ENCODE measurements at regions not wholly inside any gene's neighbourhood (a gene's known extent, or its start where the extent isn't known, plus 50 kb on each side); places are given as distances from the start of the nearest gene placed in this dataset.

- 0 out of 2 replicates have a peak, but pooled peaks cover 4% of the 10 kb centered on the region for H3K9me2 ChIP-seq (ENCODE audit: insufficient read depth)
- H3K4me1 ChIP-seq (ENCODE audit: insufficient read depth) = no peaks in the 10 kb centered on the region
- H3K79me2 ChIP-seq (replicated peaks; ENCODE audit: insufficient read depth) = no peaks in the 10 kb centered on the region
- no peaks in the 10 kb centered on the region for H3K36me3 ChIP-seq (ENCODE audit: insufficient read depth)
- DNase-seq (ENCODE audit: low spot score) (no peak), ATAC-seq (no peak)
- H4K20me1 ChIP-seq (replicated peaks; ENCODE audit: insufficient read depth) = no peaks in the 10 kb centered on the region
- no peak overlapping the region for H3K4me3 ChIP-seq
- Mint-ChIP-seq H3K27ac (no peak overlapping the region), H3K36me3 (ENCODE audit: low read depth) (no peaks in the 10 kb centered on the region), H3K4me3 (no peak overlapping the region), H3K9me3 (no peaks in the 10 kb centered on the region), H3K27me3 (ENCODE audit: insufficient read depth, low read depth, poor library complexity) (peaks cover 7% of the 10 kb centered on the region), H3K4me1 (peaks cover 9% of the 10 kb centered on the region; the same call in 2 of the 3 replicates)
- no peak overlapping the region for H3K4me2 ChIP-seq
- no peaks in the 10 kb centered on the region for H3K27me3 ChIP-seq (ENCODE audit: insufficient read depth)
- TF ChIP-seq, protein P1, sequence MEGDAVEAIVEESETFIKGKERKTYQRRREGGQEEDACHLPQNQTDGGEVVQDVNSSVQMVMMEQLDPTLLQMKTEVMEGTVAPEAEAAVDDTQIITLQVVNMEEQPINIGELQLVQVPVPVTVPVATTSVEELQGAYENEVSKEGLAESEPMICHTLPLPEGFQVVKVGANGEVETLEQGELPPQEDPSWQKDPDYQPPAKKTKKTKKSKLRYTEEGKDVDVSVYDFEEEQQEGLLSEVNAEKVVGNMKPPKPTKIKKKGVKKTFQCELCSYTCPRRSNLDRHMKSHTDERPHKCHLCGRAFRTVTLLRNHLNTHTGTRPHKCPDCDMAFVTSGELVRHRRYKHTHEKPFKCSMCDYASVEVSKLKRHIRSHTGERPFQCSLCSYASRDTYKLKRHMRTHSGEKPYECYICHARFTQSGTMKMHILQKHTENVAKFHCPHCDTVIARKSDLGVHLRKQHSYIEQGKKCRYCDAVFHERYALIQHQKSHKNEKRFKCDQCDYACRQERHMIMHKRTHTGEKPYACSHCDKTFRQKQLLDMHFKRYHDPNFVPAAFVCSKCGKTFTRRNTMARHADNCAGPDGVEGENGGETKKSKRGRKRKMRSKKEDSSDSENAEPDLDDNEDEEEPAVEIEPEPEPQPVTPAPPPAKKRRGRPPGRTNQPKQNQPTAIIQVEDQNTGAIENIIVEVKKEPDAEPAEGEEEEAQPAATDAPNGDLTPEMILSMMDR (conservative IDR thresholded peaks at IDR 0.05; ENCODE audit: low read depth in 2 of 2) = no peak
- TF ChIP-seq ZNF331 (CRISPR knock-in tag; IDR thresholded peaks at IDR 0.05; ENCODE audit: low read depth) = no peak
- no peak for TF ChIP-seq EZH2 (IDR thresholded peaks at IDR 0.05; ENCODE audit: low read depth, unreplicated experiment)
- no peak overlapping the region for H2AFZ ChIP-seq
- H3F3A ChIP-seq (replicated peaks; ENCODE audit: low read depth) = no peaks in the 10 kb centered on the region
- H3K27ac ChIP-seq (ENCODE audit: low read depth) = no peak overlapping the region
Measured at GRCh38 chr12:93108985-93109384, 179.9 kb upstream of the EEA1 start.

- H3F3A ChIP-seq (replicated peaks; ENCODE audit: low read depth) = no peaks in the 10 kb centered on the region
- no peaks in the 10 kb centered on the region for H3K36me3 ChIP-seq (ENCODE audit: insufficient read depth)
- H3K4me1 Mint-ChIP-seq = peaks cover 9% of the 10 kb centered on the region; the same call in 2 of the 3 replicates
- H4K20me1 ChIP-seq (replicated peaks; ENCODE audit: insufficient read depth) = no peaks in the 10 kb centered on the region
- H3K9me3 Mint-ChIP-seq = no peaks in the 10 kb centered on the region
- H3K27ac Mint-ChIP-seq = no peak overlapping the region
- no peaks in the 10 kb centered on the region for H3K27me3 ChIP-seq (ENCODE audit: insufficient read depth)
- no peak for ATAC-seq
- peaks cover 7% of the 10 kb centered on the region for H3K27me3 Mint-ChIP-seq (ENCODE audit: insufficient read depth, low read depth, poor library complexity)
- no peak overlapping the region for H3K4me3 ChIP-seq
- no peak overlapping the region for H3K4me2 ChIP-seq
- no peaks in the 10 kb centered on the region for H3K36me3 Mint-ChIP-seq (ENCODE audit: low read depth)
- H3K4me3 Mint-ChIP-seq = no peak overlapping the region
- H3K9me2 ChIP-seq (ENCODE audit: insufficient read depth) = 0 out of 2 replicates have a peak, but pooled peaks cover 4% of the 10 kb centered on the region
- no peaks in the 10 kb centered on the region for H3K79me2 ChIP-seq (replicated peaks; ENCODE audit: insufficient read depth)
- H3K4me1 ChIP-seq (ENCODE audit: insufficient read depth) = no peaks in the 10 kb centered on the region
- no peak overlapping the region for H3K27ac ChIP-seq (ENCODE audit: low read depth)
- no peak for DNase-seq (ENCODE audit: low spot score)
- no peak overlapping the region for H2AFZ ChIP-seq
- TF ChIP-seq JUNB (IDR thresholded peaks at IDR 0.05; ENCODE audit: unreplicated experiment) (no peak), NANOG (IDR thresholded peaks at IDR 0.05; ENCODE audit: borderline replicate concordance) (no peak), ZNF331 (CRISPR knock-in tag; IDR thresholded peaks at IDR 0.05; ENCODE audit: low read depth) (no peak), CREB1 (CRISPR knock-in tag; IDR thresholded peaks at IDR 0.05; ENCODE audit: low read depth) (no peak), ZNF114 (CRISPR knock-in tag; IDR thresholded peaks at IDR 0.05) (no peak), POLR2AphosphoS5 (IDR thresholded peaks at IDR 0.05; ENCODE audit: low read depth) (no peak)
- TF ChIP-seq, protein P2, sequence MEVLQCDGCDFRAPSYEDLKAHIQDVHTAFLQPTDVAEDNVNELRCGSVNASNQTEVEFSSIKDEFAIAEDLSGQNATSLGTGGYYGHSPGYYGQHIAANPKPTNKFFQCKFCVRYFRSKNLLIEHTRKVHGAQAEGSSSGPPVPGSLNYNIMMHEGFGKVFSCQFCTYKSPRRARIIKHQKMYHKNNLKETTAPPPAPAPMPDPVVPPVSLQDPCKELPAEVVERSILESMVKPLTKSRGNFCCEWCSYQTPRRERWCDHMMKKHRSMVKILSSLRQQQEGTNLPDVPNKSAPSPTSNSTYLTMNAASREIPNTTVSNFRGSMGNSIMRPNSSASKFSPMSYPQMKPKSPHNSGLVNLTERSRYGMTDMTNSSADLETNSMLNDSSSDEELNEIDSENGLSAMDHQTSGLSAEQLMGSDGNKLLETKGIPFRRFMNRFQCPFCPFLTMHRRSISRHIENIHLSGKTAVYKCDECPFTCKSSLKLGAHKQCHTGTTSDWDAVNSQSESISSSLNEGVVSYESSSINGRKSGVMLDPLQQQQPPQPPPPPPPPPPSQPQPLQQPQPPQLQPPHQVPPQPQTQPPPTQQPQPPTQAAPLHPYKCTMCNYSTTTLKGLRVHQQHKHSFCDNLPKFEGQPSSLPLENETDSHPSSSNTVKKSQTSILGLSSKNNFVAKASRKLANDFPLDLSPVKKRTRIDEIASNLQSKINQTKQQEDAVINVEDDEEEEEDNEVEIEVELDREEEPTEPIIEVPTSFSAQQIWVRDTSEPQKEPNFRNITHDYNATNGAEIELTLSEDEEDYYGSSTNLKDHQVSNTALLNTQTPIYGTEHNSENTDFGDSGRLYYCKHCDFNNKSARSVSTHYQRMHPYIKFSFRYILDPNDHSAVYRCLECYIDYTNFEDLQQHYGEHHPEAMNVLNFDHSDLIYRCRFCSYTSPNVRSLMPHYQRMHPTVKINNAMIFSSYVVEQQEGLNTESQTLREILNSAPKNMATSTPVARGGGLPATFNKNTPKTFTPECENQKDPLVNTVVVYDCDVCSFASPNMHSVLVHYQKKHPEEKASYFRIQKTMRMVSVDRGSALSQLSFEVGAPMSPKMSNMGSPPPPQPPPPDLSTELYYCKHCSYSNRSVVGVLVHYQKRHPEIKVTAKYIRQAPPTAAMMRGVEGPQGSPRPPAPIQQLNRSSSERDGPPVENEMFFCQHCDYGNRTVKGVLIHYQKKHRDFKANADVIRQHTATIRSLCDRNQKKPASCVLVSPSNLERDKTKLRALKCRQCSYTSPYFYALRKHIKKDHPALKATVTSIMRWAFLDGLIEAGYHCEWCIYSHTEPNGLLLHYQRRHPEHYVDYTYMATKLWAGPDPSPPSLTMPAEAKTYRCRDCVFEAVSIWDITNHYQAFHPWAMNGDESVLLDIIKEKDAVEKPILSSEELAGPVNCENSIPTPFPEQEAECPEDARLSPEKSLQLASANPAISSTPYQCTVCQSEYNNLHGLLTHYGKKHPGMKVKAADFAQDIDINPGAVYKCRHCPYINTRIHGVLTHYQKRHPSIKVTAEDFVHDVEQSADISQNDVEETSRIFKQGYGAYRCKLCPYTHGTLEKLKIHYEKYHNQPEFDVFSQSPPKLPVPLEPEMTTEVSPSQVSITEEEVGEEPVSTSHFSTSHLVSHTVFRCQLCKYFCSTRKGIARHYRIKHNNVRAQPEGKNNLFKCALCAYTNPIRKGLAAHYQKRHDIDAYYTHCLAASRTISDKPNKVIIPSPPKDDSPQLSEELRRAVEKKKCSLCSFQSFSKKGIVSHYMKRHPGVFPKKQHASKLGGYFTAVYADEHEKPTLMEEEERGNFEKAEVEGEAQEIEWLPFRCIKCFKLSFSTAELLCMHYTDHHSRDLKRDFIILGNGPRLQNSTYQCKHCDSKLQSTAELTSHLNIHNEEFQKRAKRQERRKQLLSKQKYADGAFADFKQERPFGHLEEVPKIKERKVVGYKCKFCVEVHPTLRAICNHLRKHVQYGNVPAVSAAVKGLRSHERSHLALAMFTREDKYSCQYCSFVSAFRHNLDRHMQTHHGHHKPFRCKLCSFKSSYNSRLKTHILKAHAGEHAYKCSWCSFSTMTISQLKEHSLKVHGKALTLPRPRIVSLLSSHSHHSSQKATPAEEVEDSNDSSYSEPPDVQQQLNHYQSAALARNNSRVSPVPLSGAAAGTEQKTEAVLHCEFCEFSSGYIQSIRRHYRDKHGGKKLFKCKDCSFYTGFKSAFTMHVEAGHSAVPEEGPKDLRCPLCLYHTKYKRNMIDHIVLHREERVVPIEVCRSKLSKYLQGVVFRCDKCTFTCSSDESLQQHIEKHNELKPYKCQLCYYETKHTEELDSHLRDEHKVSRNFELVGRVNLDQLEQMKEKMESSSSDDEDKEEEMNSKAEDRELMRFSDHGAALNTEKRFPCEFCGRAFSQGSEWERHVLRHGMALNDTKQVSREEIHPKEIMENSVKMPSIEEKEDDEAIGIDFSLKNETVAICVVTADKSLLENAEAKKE (CRISPR knock-in tag; IDR thresholded peaks at IDR 0.05) = no peak
- TF ChIP-seq, protein P3, sequence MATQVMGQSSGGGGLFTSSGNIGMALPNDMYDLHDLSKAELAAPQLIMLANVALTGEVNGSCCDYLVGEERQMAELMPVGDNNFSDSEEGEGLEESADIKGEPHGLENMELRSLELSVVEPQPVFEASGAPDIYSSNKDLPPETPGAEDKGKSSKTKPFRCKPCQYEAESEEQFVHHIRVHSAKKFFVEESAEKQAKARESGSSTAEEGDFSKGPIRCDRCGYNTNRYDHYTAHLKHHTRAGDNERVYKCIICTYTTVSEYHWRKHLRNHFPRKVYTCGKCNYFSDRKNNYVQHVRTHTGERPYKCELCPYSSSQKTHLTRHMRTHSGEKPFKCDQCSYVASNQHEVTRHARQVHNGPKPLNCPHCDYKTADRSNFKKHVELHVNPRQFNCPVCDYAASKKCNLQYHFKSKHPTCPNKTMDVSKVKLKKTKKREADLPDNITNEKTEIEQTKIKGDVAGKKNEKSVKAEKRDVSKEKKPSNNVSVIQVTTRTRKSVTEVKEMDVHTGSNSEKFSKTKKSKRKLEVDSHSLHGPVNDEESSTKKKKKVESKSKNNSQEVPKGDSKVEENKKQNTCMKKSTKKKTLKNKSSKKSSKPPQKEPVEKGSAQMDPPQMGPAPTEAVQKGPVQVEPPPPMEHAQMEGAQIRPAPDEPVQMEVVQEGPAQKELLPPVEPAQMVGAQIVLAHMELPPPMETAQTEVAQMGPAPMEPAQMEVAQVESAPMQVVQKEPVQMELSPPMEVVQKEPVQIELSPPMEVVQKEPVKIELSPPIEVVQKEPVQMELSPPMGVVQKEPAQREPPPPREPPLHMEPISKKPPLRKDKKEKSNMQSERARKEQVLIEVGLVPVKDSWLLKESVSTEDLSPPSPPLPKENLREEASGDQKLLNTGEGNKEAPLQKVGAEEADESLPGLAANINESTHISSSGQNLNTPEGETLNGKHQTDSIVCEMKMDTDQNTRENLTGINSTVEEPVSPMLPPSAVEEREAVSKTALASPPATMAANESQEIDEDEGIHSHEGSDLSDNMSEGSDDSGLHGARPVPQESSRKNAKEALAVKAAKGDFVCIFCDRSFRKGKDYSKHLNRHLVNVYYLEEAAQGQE (IDR thresholded peaks at IDR 0.05; ENCODE audit: unreplicated experiment) = no peak
Measured at GRCh38 chr12:93109551-93110203, 180.6 kb upstream of the EEA1 start.
